ENCODE measurements at regions not wholly inside any gene's neighbourhood (a gene's known extent, or its start where the extent isn't known, plus 50 kb on each side); places are given as distances from the start of the nearest gene placed in this dataset.

DNA sequence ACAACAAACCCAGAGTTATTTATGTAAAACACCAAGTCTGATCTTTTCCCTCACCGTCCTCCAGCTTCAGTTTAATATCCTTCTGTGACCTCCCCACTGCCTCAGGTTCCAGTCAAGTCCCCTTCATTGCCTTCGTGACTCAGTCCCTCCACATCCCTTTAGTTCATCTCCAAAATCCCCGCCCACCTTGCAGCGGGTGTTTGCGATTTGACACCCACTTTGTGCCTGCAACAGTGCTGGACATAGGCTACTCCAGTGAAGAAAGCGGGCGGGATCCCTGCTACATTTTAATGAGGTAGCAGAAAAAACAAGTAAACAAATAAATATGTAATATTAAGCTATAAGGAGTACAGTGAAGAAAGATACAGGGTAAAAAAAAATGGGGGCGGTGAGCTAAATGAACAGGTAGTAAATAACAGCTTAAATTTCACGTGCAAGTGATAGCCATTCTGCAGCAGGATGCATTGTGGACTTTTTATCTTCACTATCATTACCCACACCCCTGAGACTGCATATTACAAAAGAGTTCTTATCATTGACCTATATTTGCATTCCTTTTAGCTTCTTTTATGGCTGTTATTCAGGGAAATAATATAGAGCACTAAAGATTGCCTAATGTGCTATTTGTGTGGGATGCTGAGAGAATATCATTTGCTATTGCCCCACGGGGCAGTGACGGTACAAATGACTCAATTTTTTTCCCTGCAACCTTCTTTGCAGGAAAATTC lies 222.8 kb upstream of the NUDT4 start:
- DNase-seq (ENCODE audit: low read depth in 2 of 2), result no peak

DNA sequence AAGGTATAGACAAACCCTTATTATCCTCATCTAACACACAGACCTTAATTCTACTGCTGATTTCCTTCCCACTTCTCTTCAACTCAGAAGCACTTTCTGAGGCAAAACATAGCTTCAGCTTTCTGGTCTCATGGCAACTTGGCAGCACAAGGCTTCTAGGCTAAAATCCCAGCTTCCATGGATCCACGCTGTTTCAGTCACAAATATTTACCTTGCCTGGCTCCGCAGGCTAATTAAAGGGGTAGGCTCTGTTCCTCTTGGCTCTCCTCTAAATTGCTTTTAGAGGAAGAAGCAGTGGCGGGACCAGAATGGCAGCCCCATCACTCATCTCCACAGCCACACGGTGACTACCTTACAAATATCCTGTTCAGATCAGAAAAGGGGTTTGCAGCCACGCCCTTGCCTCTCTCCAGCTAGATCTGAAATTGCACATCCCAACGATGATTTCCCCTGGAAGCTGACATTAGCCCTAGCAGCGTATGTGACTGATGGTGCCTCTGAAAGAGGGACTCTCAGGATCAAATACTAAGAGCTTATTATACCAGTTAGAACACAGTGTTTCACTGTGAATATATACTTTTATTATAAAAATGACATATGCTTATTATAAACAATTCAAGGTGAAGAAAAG lies 221.5 kb upstream of the NUDT4 start:
- DNase-seq (ENCODE audit: low read depth in 2 of 2), result no peak

- no peak for DNase-seq (ENCODE audit: low read depth in 2 of 2)
Observed at GRCh38 chr12:93157279-93157678, 220.4 kb upstream of the NUDT4 start.

- no peak for DNase-seq (ENCODE audit: low read depth in 2 of 2)
Observed at GRCh38 chr12:93158065-93158843, 219.5 kb upstream of the NUDT4 start.

- DNase-seq (ENCODE audit: low read depth in 2 of 2), result no peak
Observed at GRCh38 chr12:93163260-93164036, 214.3 kb upstream of the NUDT4 start.

- no peak for DNase-seq (ENCODE audit: low read depth in 2 of 2)
Observed at GRCh38 chr12:93164103-93164880, 213.4 kb upstream of the NUDT4 start.

DNA sequence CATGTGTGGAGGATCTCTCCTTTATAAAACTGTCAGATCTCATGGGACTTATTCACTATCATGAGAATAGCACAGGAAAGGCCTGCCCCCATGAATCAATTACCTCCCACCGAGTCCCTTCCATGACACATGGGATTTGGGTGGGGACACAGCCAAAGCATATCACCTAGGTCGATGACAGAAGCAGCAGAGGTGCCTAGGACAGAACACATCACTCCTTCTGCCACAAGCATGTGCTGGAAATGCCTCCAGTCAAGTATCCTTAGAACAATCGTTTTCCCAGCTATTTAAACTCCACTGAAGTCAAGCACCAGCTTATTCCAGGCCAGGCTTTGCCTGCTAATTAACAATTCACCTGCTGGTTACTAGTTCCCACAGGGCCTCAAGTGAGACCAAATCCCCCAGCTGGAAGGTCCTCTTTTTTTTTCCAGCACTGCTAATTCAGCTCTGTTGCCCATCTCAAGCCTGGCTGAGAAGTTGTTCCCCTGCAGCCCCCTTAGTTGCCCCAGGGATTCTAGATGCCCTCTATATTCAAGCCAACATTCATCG lies 212.3 kb upstream of the NUDT4 start:
- DNase-seq (ENCODE audit: low read depth in 2 of 2), result no peak

DNA sequence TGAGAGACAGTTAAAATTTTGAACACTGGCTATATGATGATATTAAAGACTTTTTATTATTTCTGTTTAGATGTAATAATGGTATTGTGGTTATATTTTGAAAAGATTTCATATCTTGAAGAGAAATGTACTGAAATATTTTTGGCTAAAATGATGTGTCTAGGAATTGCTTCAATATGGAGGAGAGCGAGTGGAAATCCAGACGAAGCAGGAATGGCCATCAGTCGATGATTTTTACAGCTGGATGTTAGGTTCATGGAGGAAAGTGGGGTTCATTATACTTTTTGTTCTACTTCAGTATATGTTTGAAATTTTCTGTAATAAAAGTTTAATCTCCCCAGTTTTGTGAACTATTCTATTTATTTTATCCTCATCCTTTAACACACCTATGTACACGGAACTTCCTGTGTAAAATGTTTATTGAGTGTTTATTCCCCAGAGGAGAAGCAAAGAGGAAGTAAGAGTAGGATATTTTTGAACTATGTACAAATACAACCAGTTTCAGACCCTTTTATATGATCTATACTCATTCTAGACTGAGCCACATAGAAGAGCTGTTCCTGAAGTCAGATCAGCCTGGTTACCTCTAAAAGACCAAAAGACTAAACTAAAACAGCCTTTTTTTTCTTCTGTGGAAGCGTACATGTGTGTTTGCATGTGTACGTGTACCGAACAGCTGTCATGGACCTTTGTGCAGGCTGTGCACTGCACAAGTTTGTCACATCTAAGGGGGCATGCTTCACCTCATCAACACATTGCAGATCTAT lies 211.0 kb upstream of the NUDT4 start:
- no peak for DNase-seq (ENCODE audit: low read depth in 2 of 2)

GRCh38 chr12:93167331-93167730 lies 210.4 kb upstream of the NUDT4 start:
- no peak for DNase-seq (ENCODE audit: low read depth in 2 of 2)

DNA sequence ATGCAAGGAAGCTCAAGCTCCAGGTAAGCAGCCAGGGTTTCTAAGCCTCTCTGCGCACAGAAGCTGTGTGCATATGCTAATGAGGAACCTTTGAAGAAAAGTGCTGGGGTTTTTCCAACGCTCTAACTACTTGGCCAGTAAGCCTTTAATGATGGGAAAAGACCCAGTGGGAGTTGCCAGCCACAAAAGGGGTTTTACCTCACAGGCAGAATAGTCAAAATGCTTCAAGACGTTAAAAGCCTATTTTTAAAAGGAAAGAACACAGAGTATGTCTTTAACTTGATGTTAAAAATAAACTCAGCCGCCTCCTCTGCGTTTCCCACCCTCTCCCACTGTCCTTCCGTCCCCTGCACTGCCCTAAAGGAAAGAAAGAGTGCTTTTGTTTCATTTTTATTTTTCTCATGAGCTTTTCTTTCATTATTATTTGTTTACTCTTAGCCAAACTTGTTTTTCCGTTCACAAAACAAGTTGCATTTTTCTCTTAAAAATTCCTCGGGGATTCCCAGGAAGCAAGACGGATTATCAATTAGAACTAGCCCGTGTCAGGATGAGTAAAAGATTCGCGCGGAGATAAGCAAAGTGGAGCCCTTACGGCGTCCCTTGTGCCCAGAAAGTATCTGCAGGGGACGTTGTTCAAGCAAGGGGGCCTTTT lies 209.8 kb upstream of the NUDT4 start:
- no peak for DNase-seq (ENCODE audit: low read depth in 2 of 2)

GRCh38 chr12:93168751-93169150 lies 209.0 kb upstream of the NUDT4 start:
- no peak for DNase-seq (ENCODE audit: low read depth in 2 of 2)

- no peak for DNase-seq (ENCODE audit: low read depth in 2 of 2)
Observed at GRCh38 chr12:93169536-93169935, 208.2 kb upstream of the NUDT4 start.

GRCh38 chr12:93170928-93171327 lies 206.8 kb upstream of the NUDT4 start:
- no peak for DNase-seq (ENCODE audit: low read depth in 2 of 2)

- no peak for DNase-seq (ENCODE audit: low read depth in 2 of 2)
Observed at GRCh38 chr12:93173178-93173957, 204.4 kb upstream of the NUDT4 start.

GRCh38 chr12:93174048-93174447 lies 203.7 kb upstream of the NUDT4 start:
- DNase-seq (ENCODE audit: low read depth in 2 of 2), result no peak

- no peak for DNase-seq (ENCODE audit: low read depth in 2 of 2)
Observed at GRCh38 chr12:93174473-93174872, 203.3 kb upstream of the NUDT4 start.

GRCh38 chr12:93176165-93176564 lies 201.6 kb upstream of the NUDT4 start:
- DNase-seq (ENCODE audit: low read depth in 2 of 2), result no peak

GRCh38 chr12:93176610-93177126 lies 201.1 kb upstream of the NUDT4 start:
- no peak for DNase-seq (ENCODE audit: low read depth in 2 of 2)

Data from stimulated activated CD8-positive, alpha-beta memory T cell treated with anti-CD3 and anti-CD28 coated beads, Interleukin-7, amount 100 ng/mL, for 4 hours (primary cell).